Globus pallidus (tissue), 1 donor: ENCODE measurements at regions not wholly inside any gene's neighbourhood (a gene's known extent, or its start where the extent isn't known, plus 50 kb on each side); places are given as distances from the start of the nearest gene placed in this dataset.

Experiments used
- DNase-seq: peaks from one replicate; pipeline ENCODE4 v3.0.0-alpha.2; 2015; ENCODE audit warnings: low spot score

DNA sequence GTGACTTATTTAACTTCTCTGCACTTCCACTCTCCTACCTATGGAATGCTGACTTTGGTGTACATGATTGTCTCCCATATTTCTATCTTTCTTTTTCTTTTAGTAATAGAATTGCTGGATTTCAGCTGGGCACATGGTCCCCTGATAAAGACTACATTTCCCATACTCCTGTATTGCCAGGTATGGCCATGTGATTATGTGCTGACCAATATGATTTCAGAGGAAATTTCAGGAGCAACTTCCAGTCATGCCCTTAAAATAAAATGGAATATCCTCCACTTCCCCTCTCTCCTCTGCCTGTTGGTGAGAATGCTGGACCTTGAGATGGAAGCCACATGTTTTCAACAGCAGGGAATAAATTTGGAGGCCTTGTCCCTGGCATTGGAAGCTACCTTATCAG lies 130.7 kb upstream of the IGSF21 start:
- no peak for DNase-seq

DNA sequence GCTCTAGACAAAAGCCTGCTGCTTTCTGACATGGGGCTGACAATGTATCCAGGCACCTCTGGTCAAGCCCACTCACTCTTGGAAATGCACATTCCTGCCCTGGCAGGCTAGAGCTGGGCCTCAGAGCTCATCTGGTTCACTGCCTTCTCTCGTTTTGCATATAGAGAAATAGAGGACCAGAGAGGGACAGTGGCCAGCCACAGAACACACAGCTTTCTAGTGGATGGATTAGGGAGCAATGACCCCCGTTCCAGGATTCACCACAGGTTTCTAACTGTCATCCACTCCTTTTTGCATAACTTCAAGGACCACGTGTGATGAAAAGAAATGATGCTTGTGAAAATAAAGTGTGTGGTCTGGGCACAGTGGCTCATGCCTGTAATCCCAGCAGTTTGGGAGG lies 129.6 kb upstream of the IGSF21 start:
- no peak for DNase-seq

DNA sequence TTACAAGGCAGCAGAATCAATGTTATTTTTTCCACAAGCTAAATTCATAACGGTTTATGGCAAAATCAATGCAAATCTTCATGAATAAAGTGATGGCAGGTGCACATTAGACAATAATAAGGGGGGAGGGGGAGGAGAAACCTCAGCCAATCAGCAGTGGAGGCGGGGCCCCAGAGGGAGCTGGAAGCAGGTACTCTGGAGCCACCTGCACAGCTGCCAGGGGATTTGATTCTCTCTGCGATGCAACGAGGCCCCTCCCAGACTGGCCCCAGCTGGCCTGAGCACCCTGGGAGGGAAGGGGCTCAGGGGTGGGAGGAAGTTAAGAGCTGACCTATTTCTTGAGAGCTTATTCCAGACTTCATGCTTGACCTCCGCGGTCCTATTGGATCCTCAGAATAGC lies 127.8 kb upstream of the IGSF21 start:
- no peak for DNase-seq

DNA sequence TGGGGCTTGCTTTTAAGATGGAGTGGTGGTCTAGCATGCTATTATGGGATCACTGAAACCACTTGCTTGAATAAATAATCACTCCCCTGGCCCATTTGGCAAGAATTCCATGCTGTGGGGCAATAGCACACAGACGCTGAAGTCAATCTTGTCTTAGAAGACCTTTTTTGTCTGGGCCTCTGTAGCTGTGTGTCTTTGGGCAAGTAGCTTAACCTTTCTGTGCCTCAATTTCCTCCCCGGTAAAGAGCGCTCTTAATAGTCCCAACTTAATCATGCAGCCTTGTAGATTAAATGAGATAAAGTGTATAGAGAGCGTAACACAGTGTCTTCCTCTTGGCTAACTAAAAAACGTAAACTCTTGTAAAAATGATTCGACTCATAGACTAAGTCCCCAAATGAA lies 125.4 kb upstream of the IGSF21 start:
- no peak for DNase-seq

DNA sequence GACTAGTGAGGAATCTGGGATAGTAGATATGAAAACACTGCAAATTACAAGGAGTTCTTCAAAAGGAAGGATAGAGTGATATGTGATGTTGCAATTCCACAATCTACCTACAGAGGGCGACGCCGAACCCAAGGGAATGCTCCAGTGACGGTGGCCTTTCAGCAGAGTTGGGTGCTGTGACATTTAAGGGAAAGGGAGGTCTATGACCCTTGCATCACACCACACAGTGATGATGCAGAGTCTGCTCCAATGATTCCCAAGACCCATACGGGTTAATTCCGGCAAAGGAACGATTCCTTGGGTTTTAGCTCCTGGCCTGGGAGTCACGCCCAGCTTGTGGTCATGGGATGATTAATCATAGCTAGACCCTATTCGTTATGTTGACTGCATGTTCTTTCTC lies 123.0 kb upstream of the IGSF21 start:
- no peak for DNase-seq

DNA sequence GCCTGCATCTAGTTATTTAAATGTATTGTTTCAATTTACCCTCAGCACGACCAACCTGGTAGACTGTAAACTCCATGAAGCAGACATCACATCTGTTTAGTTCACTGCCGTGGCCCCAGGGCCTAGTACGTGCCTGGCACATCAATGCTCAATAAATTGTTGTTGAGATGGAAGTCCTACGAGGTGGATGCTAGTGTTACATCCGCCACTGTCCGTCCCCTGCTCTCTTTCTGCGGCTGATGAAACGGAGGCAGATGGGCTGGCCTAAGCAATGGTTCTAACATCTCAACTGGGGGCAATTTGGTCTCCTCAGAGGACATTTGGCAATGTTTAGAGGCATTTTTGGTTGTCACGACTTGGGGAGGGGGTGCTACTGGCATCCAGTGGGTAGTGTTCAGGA lies 121.4 kb upstream of the IGSF21 start:
- DNase-seq, result no peak

DNA sequence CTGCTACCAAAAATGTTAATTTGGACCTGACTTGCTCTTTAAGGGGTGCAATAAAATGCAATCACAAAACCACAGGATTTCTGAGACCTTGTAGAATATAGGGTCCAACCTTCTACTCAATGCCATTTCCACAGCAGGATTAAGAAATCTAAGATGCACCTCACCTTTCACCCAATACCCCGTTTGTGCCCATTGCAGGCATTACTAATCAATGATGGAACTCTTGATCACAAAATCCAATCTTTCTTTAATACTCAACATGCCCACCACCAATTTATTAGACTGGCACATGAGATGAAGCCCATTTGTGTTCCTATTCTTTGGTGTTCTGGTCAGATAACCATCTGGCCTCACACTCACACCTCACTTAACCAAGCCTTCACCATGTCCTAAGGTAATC lies 117.2 kb upstream of the IGSF21 start:
- no peak for DNase-seq

DNA sequence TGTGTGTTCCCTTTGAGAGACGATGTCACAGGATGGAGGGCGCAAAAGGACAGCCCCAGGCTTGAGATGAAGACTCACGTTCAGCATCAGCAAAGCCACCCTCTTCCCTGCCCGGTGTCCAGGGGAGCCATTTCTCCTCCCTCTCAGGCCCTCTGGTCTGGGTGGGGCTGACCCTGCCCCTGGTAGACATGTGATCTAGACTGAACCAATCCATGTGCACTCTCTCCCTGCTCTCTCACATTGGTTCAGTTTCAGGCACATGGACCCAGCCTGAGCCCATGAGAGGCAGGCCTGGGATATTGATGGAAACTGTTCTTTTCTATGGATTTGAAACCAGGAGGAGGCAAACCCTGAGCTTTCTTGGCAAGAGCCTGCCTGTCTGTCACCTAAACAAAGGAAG lies 115.6 kb upstream of the IGSF21 start:
- DNase-seq, result no peak

DNA sequence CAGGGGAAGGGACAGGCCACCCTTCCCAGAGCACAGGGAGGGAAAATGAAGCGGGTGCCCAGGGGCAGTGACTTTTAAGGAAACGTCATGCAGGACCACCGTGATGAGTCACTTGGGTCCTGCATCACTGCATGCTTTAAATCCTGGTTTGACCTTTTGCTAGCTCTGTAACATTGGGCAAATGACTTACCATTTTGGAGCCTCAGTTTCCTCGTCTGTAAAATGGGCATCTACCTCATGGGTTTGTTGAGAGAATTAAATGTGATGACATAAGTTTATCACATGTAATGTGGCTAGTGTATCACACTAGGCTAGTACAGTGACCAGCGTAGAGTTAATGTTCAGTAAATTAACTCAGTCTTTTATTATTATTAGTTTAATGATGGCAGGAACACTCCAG lies 114.8 kb upstream of the IGSF21 start:
- no peak for DNase-seq

DNA sequence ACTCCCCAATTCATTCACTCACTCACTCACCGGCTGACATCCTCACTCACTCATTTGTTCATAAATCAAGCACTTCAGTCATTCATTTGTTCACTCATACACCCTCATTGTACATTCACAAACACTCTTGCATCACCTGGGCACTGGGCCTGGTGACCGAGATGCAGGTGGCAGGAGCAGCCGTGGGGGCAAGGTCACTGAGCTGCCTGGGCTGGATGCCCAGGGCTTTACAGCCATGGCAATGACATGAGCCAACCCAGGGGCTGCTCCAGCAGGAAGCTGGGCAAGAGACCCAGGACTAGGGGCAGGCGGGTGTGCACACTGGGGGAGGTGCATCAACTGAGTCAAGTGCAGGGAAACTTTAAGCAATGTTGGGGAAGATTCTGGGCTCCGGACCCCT lies 113.6 kb upstream of the IGSF21 start:
- DNase-seq, result no peak

DNA sequence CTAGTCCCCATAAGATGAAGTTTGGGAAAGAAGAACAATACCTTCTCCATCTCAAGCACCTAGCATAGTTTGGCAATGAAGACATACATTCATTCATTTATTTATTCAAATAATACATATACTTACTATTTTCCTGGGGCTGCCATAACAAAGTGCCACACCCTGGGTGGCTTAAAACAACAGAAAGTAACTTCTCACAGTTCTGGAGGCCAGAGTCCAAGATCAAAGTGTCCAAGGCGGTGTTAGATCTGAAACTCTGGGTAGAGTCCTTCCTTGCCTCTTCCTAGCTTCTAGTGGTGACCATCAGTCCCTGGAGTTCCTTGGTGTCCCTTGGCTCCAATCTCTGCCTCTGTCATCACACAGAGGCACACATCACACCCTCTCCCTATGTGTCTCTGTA lies 112.1 kb upstream of the IGSF21 start:
- DNase-seq, result no peak

DNA sequence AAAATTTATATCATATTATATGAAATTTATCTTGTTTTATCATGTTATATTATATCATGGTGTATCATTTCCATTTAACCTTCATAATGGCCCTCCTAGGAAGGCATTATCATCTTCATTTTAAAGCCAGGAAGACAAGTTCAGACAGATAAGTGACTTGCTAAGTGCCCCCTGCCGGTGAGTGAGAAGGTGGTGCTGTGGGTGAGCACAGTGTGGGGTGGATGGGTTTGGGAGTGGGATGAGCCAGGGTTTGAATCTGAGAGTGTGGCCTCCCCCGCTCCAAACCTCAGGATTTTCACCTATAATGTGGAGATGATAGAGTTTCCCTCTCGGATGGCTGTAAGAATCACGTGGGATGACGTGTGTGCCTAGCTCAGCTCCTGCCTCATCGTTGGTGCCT lies 108.7 kb upstream of the IGSF21 start:
- no peak for DNase-seq

DNA sequence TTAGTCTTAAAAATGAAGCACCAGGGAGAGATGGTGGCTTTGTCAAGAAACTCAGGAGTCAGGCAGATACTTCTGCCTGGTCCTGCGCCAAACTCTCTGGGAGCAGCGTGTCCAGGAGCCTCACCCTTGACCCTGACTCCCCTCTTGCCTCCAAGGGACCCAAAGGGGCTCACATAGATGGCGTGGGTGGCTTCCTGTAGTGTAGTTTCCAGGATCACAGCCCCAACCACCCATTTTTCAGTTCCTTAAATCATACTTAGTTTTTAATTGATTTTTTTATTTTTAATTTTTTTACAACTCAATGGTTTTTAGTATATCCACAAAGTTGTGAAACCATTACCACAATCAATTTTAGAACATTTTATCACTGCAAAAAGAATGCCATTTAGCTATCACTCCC lies 107.7 kb upstream of the IGSF21 start:
- no peak for DNase-seq

DNA sequence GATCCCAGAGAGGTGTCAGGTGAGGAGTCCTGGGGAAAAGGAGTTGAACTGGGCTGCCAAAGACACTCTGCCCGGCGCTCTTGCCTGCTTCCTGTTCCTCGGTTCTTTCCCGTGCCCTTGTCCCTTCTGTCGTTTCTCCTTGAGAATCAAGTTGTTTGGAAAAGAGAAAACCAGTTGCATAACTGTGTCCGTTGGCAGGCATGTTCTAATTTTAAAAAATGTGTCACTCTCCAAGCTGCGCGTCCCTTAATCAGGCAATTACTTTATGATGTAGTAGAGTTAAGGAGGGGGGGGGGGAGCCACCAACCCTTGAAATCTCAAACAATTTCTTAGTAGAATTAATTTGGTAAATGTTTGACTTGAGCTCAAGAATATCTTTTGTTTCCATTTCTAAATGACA lies 105.9 kb upstream of the IGSF21 start:
- DNase-seq, result no peak

DNA sequence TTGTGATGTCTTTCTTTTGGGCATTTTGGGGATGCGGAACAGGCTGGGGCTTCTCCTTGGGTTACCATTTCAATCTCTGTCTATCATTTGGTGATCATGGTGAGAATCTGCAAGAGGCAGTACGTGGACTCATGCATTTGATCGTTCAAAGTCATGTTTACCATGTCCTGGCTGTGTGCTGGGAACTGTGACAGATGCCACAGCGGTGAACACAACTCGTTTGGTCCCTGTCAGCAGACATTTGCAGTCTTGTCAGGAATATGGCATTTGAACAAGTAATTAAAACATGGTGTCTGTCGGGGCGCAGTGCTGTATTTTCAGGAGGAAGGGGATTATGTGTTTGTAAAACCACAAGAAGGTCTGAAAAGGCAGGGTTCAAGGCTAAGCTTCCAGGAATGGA lies 103.3 kb upstream of the IGSF21 start:
- DNase-seq, result no peak

DNA sequence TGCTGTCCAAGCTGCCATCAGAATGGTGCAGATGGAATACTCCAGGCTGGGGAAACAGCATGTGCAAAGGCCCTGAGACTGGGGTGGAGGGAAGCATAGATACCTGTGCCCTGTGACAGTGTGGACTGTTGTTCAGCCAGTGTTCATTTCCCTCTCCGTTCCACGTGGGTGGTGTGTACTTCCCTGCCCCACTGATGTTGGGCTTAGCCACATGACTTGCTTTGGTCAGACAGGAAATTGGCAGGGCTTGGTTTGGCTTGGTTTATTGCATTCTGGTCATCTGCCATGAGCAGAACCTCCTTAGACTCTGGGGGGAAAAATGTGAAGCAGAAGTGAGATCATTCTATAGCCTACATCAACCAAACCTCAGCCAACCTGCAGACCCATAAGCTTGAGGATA lies 102.4 kb upstream of the IGSF21 start:
- DNase-seq, result peak; percentile 20

DNA sequence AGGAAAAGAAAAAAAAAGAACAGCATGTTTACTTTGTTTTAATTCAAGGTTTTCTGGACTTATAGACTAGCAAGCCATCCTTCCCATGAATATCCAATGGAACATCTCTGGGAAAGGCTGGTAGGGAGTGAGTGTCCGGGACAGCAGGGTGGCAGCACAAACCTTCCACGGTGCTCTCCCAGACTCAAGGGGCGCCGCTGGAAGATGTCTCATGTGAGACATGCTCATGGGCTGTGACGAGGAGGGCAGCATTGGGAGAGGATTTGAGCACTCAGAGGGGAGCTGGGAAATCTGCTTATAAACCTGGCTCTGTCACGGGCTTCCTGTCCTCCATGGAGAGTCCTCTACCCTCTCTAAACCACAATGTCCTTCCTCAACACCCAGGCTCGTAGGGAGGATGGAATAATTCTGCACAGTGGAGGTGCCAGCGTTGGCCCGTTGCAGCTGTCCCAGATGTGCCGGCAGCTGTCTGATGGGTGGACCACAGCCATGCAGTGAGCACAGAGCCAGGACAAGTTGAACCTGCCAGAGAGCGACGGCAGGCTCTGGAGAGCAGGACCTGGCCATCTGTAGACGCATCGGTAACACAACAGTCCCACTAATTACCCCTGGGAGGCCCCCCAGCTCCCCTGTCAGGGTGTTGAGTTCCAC lies 100.1 kb upstream of the IGSF21 start:
- DNase-seq, result no peak

DNA sequence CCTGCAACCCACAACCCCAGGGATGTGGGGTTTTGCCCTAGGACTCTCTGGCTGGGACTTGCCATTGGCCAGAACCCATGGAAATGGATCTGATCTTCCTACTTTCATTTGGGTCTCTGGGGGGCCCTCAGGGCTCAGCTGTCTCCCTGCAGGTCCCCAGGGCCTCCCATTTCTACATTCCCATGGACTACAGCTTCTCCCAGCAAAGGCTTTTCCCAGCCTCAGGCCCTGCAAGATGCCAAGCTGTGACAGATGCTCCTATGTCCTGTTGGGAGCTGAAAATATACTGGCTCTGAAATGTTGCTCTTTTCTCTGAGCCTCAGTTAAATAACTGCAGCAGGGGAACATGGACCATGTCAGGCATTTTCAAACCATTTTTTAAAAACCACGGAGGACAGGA lies 99.5 kb upstream of the IGSF21 start:
- no peak for DNase-seq

DNA sequence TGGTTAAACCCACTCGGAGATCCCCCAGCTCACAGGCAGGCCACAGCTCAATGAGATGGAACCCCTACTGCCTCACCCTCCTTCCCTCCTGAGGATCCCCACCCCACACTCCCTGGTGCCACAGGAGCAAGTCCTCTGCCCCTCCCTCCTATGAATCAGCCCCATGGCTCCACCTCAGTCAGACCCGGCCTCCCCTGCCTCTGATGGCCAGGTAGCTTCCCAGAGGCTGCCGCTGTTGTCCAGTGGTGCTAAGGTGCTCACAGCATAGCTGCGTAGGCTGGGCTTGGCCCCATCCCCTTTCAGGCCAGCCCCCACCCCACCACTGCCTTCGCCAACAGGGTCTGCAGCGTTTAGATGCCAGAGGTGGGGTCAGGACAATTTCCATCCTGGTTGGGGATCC lies 98.5 kb upstream of the IGSF21 start:
- no peak for DNase-seq

DNA sequence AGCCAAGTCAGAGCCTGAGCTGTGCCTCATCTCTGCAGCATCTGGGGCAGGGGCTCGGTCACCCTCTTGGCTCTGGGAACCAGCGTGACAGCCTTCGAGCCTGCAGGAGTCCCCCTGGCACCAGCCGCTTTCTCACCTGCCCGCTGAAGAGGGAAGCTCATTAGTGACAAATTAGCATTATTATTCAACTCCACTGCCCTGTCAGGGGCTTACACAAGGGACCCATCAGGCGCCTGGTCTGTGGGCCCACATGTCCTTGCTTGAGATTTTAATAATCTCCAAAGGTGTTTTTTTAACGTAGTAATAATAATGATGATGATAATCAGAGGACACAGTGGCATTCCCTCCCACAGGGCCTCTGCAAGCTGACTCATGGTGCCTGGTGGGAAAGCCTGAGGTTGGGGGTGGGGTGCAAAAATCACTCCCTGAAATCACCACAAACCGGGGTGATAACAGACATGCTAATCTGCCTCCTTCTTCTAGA lies 98.1 kb upstream of the IGSF21 start:
- no peak for DNase-seq

DNA sequence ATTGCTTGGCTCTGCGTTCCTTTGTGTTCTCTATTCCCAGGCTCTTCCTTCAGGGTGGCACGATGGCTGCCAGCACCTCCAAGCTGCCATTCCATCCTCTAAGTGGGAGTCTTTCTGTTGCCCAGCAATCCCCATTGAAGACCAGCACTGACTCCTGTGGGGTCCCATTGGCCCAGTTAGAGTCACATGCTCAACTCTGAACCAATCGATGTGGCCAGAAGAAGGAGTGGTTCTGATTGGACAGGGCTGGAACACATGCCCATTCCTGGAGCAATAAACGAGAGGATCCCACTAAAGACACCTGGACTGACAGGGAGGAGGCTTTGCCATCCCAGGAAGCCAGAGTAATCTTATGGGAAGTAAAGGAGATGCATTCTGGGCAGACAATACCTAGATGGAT lies 97.2 kb upstream of the IGSF21 start:
- DNase-seq, result no peak

DNA sequence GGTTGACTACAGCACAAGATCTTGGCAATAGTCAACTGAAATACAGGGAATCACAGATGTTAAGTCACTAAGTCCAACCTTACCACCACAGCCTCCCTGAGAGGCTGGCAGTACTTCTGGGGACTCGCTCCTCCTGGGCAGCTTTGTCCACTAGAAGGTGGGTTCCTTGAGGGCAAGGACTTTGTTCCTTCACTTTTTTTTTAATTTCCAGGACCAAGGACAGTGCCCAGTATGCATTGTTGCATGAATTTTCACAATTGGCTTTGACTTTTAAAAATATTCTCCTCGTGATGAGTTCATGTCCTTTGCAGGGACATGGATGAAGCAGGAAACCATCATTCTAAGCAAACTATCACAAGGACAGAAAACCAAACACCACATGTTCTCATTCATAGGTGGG lies 96.7 kb upstream of the IGSF21 start:
- no peak for DNase-seq

DNA sequence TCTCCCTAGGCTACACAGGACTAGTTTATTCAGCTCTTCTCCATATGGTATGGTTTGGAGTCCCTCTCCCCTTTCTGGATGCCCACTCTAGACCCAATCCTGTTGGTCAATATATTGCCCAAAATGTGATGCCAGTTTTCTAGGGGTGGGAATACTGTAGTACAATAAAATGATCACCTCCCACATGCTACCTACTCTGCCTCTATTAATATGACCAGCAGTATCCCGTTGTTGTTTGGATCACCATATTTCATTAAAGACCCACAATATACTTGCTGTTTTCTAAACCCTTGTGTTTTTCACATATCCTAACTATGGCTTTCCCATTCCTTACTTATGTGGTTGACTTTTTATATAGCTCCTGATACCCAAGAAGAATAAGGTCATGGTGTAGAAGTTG lies 95.9 kb upstream of the IGSF21 start:
- no peak for DNase-seq

DNA sequence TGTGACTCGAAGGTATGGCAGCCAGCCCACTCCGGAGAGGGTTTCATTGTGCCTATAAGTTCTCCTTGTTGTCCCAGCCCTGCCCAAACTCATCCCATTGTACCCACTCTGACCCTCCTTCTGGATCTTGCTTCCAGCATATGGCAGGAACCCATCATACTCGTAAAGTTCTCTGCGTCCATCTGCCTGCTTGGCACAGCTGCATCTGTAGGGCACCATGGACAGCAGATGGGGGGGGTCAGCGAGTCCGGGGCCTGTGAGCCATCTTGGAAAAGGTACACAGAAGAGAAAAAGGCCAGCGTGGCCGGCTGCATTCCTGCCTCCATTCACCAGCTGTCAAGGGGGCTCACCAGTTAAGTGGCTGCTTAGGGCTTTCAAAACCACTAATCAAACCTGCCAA lies 94.9 kb upstream of the IGSF21 start:
- no peak for DNase-seq

DNA sequence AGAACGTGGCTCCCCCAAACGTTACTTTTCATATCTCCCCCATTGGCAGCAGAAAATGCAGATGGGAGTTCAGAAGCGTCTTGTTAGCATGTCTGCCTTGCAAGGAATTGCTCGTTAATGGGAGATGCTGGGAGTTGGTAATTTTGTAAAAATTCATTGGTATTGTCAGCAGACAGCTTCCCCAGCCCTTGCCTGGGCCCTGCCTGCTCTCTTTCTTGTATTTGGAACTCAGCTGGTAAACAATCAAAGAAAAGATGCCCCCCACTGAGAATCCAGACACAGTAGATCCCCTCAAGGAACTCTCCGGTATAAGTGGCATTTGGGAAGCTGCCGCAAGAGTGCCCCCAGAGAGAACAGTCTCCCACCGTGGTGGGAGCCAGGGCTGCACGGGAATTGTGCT lies 94.4 kb upstream of the IGSF21 start:
- no peak for DNase-seq
